ENCODE measurements at regions not wholly inside any gene's neighbourhood (a gene's known extent, or its start where the extent isn't known, plus 50 kb on each side); places are given as distances from the start of the nearest gene placed in this dataset.

GRCh38 chr9:109830545-109830944, 50.5 kb downstream of the PALM2AKAP2 start:
- DNase-seq (ENCODE audit: low read depth in 1 of 2, low spot score in 1 of 2) = no peak

- no peak for DNase-seq (ENCODE audit: low read depth in 1 of 2, low spot score in 1 of 2)
Observed at GRCh38 chr9:109831998-109832658, 52.1 kb downstream of the PALM2AKAP2 start.

GRCh38 chr9:109834855-109835254, 54.9 kb downstream of the PALM2AKAP2 start:
- no peak for DNase-seq (ENCODE audit: low read depth in 1 of 2, low spot score in 1 of 2)

- DNase-seq (ENCODE audit: low read depth in 1 of 2, low spot score in 1 of 2) = no peak
Observed at GRCh38 chr9:109843641-109844040, 63.6 kb downstream of the PALM2AKAP2 start.

- no peak for DNase-seq (ENCODE audit: low read depth in 1 of 2, low spot score in 1 of 2)
Observed at GRCh38 chr9:109845226-109845625, 65.2 kb downstream of the PALM2AKAP2 start.

GRCh38 chr9:109846776-109847175, 66.8 kb downstream of the PALM2AKAP2 start:
- DNase-seq (ENCODE audit: low read depth in 1 of 2, low spot score in 1 of 2) = no peak

- DNase-seq (ENCODE audit: low read depth in 1 of 2, low spot score in 1 of 2) = no peak
Observed at GRCh38 chr9:109852556-109852955, 72.6 kb downstream of the PALM2AKAP2 start.

GRCh38 chr9:109855540-109855939, 75.5 kb downstream of the PALM2AKAP2 start:
- DNase-seq (ENCODE audit: low read depth in 1 of 2, low spot score in 1 of 2) = no peak

GRCh38 chr9:109856785-109857184, 76.8 kb downstream of the PALM2AKAP2 start:
- DNase-seq (ENCODE audit: low read depth in 1 of 2, low spot score in 1 of 2) = no peak

- no peak for DNase-seq (ENCODE audit: low read depth in 1 of 2, low spot score in 1 of 2)
Observed at GRCh38 chr9:109857336-109857735, 77.3 kb downstream of the PALM2AKAP2 start.

- no peak for DNase-seq (ENCODE audit: low read depth in 1 of 2, low spot score in 1 of 2)
Observed at GRCh38 chr9:109859447-109859846, 79.4 kb downstream of the PALM2AKAP2 start.

- no peak for DNase-seq (ENCODE audit: low read depth in 1 of 2, low spot score in 1 of 2)
Observed at GRCh38 chr9:109860521-109860920, 80.5 kb downstream of the PALM2AKAP2 start.

GRCh38 chr9:109861499-109861898, 81.5 kb downstream of the PALM2AKAP2 start:
- DNase-seq (ENCODE audit: low read depth in 1 of 2, low spot score in 1 of 2) = no peak

- no peak for DNase-seq (ENCODE audit: low read depth in 1 of 2, low spot score in 1 of 2)
Observed at GRCh38 chr9:109861918-109862317, 81.9 kb downstream of the PALM2AKAP2 start.

GRCh38 chr9:109862452-109862851, 82.5 kb downstream of the PALM2AKAP2 start:
- no peak for DNase-seq (ENCODE audit: low read depth in 1 of 2, low spot score in 1 of 2)

GRCh38 chr9:109863961-109864360, 84.0 kb downstream of the PALM2AKAP2 start:
- DNase-seq (ENCODE audit: low read depth in 1 of 2, low spot score in 1 of 2) = no peak

- DNase-seq (ENCODE audit: low read depth in 1 of 2, low spot score in 1 of 2) = no peak
Observed at GRCh38 chr9:109865521-109865920, 85.5 kb downstream of the PALM2AKAP2 start.

GRCh38 chr9:109868207-109868606, 88.2 kb downstream of the PALM2AKAP2 start:
- DNase-seq (ENCODE audit: low read depth in 1 of 2, low spot score in 1 of 2) = no peak

- DNase-seq (ENCODE audit: low read depth in 1 of 2, low spot score in 1 of 2) = no peak
Observed at GRCh38 chr9:109868722-109869121, 88.7 kb downstream of the PALM2AKAP2 start.

GRCh38 chr9:109870365-109870764, 90.4 kb downstream of the PALM2AKAP2 start:
- DNase-seq (ENCODE audit: low read depth in 1 of 2, low spot score in 1 of 2) = no peak

GRCh38 chr9:109872901-109873300, 92.9 kb downstream of the PALM2AKAP2 start:
- no peak for DNase-seq (ENCODE audit: low read depth in 1 of 2, low spot score in 1 of 2)

- no peak for DNase-seq (ENCODE audit: low read depth in 1 of 2, low spot score in 1 of 2)
Observed at GRCh38 chr9:109875495-109876129, 95.6 kb downstream of the PALM2AKAP2 start.
